K562 (cell line): ENCODE measurements at regions not wholly inside any gene's neighbourhood (a gene's known extent, or its start where the extent isn't known, plus 50 kb on each side); places are given as distances from the start of the nearest gene placed in this dataset.

Source experiments
- ARID2 ChIP-seq: fragments of 450-650 bp; IDR thresholded peaks from 2 replicates; pipeline ENCODE4 v1.6.1; 2017; ENCODE audit warnings: antibody characterized with exemption, mild to moderate bottlenecking
- CHD2 ChIP-seq: IDR thresholded peaks from 2 replicates; pipeline ENCODE4 v1.6.1; 2011; ENCODE audit warnings: low read depth, low read length
- CTCF ChIP-seq, 3 experiments: IDR thresholded peaks in 2 of 3; conservative IDR thresholded peaks in 1 of 3; 2 replicates each; pipeline ENCODE4 v1.5.1; 2011 to 2012; ENCODE audit warnings: low read length in 3 of 3, mild to moderate bottlenecking in 3 of 3, control low read depth in 2 of 3, improper control_type of control experiment in 1 of 3, inconsistent platforms in 1 of 3, low read depth in 1 of 3, mixed read lengths in 1 of 3, moderate library complexity in 1 of 3; ENCODE audit not compliant: insufficient read depth in 2 of 3
- GABPA ChIP-seq: fragments of 200-800 bp; sonication (Bioruptor generic); conservative IDR thresholded peaks from 2 replicates; pipeline ENCODE4 v1.6.1; 2016; ENCODE audit warnings: low read depth, missing genetic modification characterization, missing compliant biosample characterization
- MXI1 ChIP-seq: IDR thresholded peaks from 2 replicates; pipeline ENCODE4 v1.6.1; 2011; ENCODE audit warnings: low read depth, mild to moderate bottlenecking, improper control_type of control experiment, low read length
- MYNN ChIP-seq, 2 experiments: sonication (generic); formaldehyde crosslinking in 1 of 2; IDR thresholded peaks; 2 replicates each; pipeline versions ENCODE4 v1.5.0 to v1.6.1; 2016 to 2020; ENCODE audit warnings: antibody characterized with exemption in 1 of 2, missing genetic modification reagents in 1 of 2
- NR3C1 ChIP-seq: sonication (generic); formaldehyde crosslinking; IDR thresholded peaks from 2 replicates; pipeline ENCODE4 v1.8.1; 2022; ENCODE audit warnings: missing genetic modification reagents
- PHF8 ChIP-seq: fragments of 200-600 bp; sonication (generic); IDR thresholded peaks from 2 replicates; pipeline ENCODE4 v1.6.1; 2012; ENCODE audit warnings: mixed run types, mild to moderate bottlenecking, inconsistent platforms, low read length, moderate library complexity, borderline replicate concordance
- SIX5 ChIP-seq, 2 experiments: IDR thresholded peaks; 2 replicates each; pipeline ENCODE4 v1.6.1; 2011; ENCODE audit warnings: low read length in 2 of 2, borderline replicate concordance in 1 of 2, low read depth in 1 of 2, mild to moderate bottlenecking in 1 of 2, moderate library complexity in 1 of 2; ENCODE audit not compliant: insufficient read depth in 1 of 2
- SP2 ChIP-seq: IDR thresholded peaks from 2 replicates; pipeline ENCODE4 v1.6.1; 2011; ENCODE audit warnings: mild to moderate bottlenecking, low read depth, low read length, moderate library complexity; ENCODE audit not compliant: poor library complexity, severe bottlenecking; ENCODE audit errors: extremely low read depth
- TBL1XR1 ChIP-seq, 2 experiments: IDR thresholded peaks; 2 replicates each; pipeline ENCODE4 v1.6.1; 2012; ENCODE audit warnings: improper control_type of control experiment in 2 of 2, low read length in 2 of 2, mild to moderate bottlenecking in 1 of 2
- TF ChIP-seq, protein P1 (sequence below): sonication (generic); formaldehyde crosslinking; IDR thresholded peaks from 2 replicates; pipeline ENCODE4 v1.8.0; 2022; ENCODE audit warnings: mild to moderate bottlenecking, low read depth, missing genetic modification reagents
- TF ChIP-seq, protein P2 (sequence below): sonication (generic); formaldehyde crosslinking; IDR thresholded peaks from 2 replicates; pipeline ENCODE4 v1.8.0; 2022; ENCODE audit warnings: missing genetic modification reagents, mild to moderate bottlenecking, moderate library complexity, borderline replicate concordance

DNA sequence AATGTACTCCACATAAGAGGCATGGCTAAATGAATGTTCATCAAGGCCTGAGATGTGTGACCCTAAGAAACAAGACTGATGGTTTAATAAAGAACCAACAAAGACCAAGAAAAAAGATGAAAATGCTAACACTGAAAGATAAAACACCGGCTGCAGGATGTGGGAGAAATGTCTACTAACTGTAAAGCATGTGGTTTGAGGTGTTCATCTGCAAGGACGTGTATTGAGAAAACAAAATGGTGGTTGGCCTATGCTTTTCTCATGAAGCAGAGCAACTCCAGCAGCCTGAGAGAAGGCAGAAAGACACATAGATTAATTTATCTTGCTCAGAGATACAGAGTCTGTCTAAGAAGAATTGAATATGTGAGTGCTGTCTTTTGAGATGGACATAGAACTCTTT is 109.3 kb downstream of the KDR start:
- TF ChIP-seq ARID2: no peak
- TF ChIP-seq MYNN (IDR thresholded peaks at IDR 0.05): no peak
- no peak for TF ChIP-seq MYNN (CRISPR knock-in tag; IDR thresholded peaks at IDR 0.05)
- TF ChIP-seq, protein P1, sequence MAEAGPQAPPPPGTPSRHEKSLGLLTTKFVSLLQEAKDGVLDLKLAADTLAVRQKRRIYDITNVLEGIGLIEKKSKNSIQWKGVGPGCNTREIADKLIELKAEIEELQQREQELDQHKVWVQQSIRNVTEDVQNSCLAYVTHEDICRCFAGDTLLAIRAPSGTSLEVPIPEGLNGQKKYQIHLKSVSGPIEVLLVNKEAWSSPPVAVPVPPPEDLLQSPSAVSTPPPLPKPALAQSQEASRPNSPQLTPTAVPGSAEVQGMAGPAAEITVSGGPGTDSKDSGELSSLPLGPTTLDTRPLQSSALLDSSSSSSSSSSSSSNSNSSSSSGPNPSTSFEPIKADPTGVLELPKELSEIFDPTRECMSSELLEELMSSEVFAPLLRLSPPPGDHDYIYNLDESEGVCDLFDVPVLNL: no peak
- TF ChIP-seq, protein P2, sequence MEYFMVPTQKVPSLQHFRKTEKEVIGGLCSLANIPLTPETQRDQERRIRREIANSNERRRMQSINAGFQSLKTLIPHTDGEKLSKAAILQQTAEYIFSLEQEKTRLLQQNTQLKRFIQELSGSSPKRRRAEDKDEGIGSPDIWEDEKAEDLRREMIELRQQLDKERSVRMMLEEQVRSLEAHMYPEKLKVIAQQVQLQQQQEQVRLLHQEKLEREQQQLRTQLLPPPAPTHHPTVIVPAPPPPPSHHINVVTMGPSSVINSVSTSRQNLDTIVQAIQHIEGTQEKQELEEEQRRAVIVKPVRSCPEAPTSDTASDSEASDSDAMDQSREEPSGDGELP (CRISPR knock-in tag): no peak
- no peak for TF ChIP-seq GABPA (tag)
- TF ChIP-seq MXI1: no peak
- TF ChIP-seq NR3C1: no peak
- TF ChIP-seq PHF8: no peak
- no peak for TF ChIP-seq SP2
- TF ChIP-seq SIX5 (IDR thresholded peaks at IDR 0.05; ENCODE audit: borderline replicate concordance in 1 of 2, insufficient read depth in 1 of 2, low read depth in 1 of 2, low read length in 2 of 2): no peak
- TF ChIP-seq CHD2: no peak
- no peak for TF ChIP-seq TBL1XR1 (IDR thresholded peaks at IDR 0.05; ENCODE audit: low read length in 2 of 2)
- TF ChIP-seq CTCF (IDR thresholded peaks at IDR 0.05 in 2 of 3, conservative IDR thresholded peaks at IDR 0.05 in 1 of 3; ENCODE audit: insufficient read depth in 2 of 3, low read depth in 1 of 3, low read length in 3 of 3): no peak
